Peyer's patch (tissue), 4 donors: ENCODE measurements at regions not wholly inside any gene's neighbourhood (a gene's known extent, or its start where the extent isn't known, plus 50 kb on each side); places are given as distances from the start of the nearest gene placed in this dataset.

Experiments
- CTCF ChIP-seq, 6 experiments: fragments of 450-650 bp in 4 of 6; fragments of 200-600 bp in 2 of 6; sonication (generic) in 1 of 6; IDR thresholded peaks; one replicate each; pipeline ENCODE4 v1.5.1; 2017 to 2019; ENCODE audit warnings: antibody characterized with exemption in 6 of 6, mild to moderate bottlenecking in 3 of 6, moderate library complexity in 1 of 6
- POLR2A ChIP-seq, 2 donors: fragments of 450-650 bp; IDR thresholded peaks; one replicate each; pipeline ENCODE4 v1.5.1; 2017; ENCODE audit warnings: antibody characterized with exemption in 2 of 2, mild to moderate bottlenecking in 2 of 2, moderate library complexity in 2 of 2

DNA sequence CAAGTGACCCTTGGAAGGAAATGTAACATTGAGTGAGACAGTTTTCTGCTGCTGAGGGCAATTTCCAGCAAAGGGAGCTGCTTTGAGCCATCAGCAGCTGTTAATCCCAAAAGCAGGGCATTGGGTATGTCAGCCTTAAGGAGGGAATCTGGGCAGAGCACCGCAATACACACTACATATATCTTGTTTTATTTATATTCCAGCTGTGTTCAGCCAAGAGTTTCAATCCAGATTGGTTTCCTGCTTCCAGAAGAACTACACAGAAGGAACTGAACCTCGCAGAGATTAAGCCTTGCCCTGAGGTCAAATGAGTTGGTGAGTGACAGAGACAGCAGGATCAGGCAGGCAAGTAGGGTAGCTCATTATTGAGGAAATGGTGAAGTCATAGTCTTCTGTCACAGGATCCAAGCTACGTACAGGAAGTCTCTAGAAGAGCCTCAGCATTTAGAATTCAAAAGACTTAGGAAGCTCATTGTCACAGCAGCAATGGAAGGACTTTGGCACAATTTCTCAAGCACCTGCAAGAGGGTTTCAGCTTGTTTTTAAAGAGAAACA is 109.9 kb upstream of the HEY2 start:
- TF ChIP-seq CTCF (IDR thresholded peaks at IDR 0.05) (no peak), POLR2A (IDR thresholded peaks at IDR 0.05) (no peak)
